ENCODE measurements at regions not wholly inside any gene's neighbourhood (a gene's known extent, or its start where the extent isn't known, plus 50 kb on each side); places are given as distances from the start of the nearest gene placed in this dataset.

GRCh38 chr18:78721981-78722380, 257.6 kb upstream of the SALL3 start:
- no peak for TF ChIP-seq POLR2A (IDR thresholded peaks at IDR 0.05; ENCODE audit: low read length)
- TF ChIP-seq GATA1 (IDR thresholded peaks at IDR 0.05; ENCODE audit: low read depth, low read length), result no peak

Data from erythroblast (primary cell).